Activated CD4-positive, alpha-beta T cell treated with anti-CD3 and anti-CD28 coated beads, Interleukin-2, Interleukin-6, amounts not matched to agents 100 ng/mL and 50 ng/mL, durations not matched to agents 16 hours and 8 hours (primary cell): ENCODE measurements at regions not wholly inside any gene's neighbourhood (a gene's known extent, or its start where the extent isn't known, plus 50 kb on each side); places are given as distances from the start of the nearest gene placed in this dataset.
A peak's percentile ranks its signal among the peaks of the same experiment; 100 is the strongest.
"Not testable (repeated sequence)": the region's sequence is repeated elsewhere in the genome, so short reads cannot be mapped to it uniquely, and the experiment has no call there.

ENCODE experiments used
- DNase-seq: peaks from one replicate; pipeline ENCODE4 v3.0.0-alpha.2; 2020

DNA sequence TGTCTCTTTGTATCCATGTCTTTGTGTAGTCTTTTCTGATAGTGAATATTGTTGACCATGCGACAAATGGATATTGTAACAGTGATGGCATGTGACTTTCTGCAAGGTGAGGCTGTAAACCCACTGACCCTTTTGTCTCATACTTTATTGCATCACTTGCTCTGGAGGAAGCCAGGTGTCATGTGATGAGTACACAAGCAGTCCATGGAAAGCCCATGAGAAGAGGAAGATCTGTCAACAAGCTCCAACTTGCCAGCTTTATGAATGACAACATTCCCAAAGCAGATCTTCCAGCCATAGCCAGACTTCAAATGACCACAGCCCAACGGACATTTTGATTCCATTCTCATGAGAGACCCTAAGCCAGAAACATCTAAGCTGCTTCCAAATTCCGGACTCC, 450.1 kb upstream of the ACTBL2 start:
- no peak for DNase-seq

DNA sequence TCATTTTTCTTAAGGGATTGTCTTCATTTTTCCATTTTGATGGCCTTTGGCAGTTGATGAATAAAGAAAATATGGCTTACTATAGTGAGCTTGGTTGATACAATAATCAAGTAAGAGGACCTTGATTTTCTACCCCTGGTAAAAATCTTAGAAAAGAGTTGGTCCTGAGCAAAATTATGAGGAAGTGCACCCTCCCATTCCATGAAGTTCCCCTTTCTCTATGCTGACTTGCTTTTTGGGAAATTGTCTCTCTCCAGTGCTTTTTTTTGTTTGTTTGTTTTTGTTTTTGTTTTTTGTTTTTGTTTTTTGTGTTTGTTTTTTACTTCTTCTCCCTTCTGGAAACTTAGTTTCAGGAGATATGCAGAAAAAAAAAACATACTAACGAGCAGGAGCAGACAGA, 449.2 kb upstream of the ACTBL2 start:
- DNase-seq = no peak

DNA sequence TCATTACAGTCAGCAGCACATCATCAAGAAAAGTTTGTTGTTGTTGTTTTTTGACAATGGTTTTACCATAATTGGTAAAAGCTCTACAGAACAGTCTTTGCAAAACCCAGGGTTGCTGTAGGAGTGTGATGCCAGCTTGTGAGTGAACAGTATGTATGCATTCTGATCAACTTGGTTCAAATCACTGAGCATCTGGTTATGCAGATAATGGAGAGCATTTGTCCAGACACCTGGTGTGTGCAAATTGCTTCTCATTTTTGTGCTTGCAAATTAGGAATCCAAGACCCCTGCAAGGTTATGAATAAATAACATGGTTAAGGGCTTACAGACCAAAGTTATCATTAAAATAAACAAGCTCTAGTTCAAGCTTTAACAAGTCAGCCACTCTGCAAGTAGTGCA, 448.7 kb upstream of the ACTBL2 start:
- DNase-seq = no peak

DNA sequence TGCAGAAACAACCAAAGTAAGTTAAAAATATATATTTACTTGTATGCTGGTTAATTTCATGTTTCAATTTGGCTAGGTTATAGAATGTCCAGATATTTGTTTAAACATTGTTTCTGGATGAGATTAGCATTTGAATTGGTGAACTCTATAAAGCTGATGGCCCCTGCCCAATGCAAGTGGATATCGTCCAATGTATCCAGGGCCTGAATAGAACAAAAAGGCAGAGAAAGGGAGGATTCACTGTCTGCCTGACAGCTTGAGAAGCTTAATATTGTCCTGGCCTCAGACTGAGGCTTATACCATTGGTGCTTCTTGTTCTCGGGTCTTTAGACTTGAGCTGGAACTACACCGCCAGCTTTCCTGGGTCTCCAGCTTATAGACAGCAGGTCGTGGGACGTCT, 446.7 kb upstream of the ACTBL2 start:
- no peak for DNase-seq

DNA sequence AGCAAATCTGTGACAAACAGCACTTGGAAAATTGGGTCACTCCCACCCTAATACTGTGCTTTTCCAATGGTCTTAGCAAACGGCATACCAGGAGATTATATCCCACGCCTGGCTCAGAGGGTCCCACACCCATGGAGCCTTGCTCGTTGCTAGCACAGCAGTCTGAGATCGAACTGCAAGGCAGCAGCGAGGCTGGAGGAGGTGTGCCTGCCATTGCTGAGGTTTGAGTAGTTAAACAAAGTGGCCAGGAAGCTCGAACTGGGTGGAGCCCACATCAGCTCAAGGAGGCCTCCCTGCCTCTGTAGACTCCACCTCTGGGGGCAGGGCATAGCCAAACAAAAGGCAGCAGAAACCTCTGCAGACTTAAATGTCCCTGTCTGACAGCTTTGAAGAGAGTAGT, 440.5 kb upstream of the ACTBL2 start:
- not testable (repeated sequence) for DNase-seq

DNA sequence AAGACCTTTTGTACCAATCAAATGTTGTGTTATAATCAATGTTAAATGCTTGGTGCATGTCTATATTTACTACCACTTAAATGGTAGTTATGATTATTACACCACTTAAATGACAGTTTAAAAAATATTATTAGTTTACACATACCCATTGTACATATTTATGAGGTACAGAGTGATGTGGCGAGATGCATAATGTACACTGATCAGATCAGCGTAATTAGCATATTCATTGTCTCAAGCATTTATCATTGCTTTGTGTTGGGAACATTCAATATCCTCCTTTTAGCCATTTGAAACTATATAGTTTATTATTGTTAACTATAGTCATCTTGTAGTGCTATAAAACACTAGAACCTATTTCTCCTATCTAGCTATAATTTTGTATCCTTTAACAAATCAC, 434.4 kb upstream of the ACTBL2 start:
- no peak for DNase-seq

DNA sequence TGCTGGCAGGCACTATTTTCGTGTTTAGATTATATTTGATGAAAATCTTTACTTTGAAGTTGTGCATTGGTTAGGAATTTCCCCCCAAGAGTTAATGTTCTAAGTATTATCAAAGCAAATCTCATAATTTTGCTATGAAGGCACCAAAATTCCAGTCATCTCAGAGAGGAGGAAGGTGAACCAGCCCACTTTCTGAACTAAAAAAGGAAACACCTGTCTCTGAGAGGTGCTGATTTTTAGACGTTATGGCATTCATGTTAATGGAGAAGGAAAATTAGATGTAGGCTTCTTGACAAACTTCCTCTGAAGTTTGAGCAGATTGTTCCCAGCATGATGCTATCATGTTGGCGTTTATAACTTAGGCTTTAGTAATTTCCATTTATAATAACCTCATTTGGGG, 432.9 kb upstream of the ACTBL2 start:
- DNase-seq = no peak

DNA sequence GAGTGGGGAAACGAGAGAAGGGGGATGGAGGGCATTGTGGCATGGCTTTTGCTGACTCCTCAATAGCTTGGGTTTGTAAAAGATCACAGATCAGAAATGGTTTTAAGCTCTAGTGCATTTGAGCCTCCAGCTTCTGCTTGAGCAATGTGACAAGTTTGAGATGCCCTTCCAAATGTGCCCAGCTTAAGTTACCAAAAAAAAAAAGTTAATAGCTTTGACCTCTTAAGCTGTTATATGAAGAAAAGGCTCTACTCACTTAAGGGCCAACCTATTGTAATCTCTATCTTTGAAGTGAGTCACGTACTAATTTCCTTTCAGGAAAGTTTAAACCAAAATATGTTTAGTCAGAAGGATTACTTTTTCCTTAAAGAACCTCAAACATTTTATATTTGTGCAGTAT, 428.8 kb upstream of the ACTBL2 start:
- DNase-seq = no peak

DNA sequence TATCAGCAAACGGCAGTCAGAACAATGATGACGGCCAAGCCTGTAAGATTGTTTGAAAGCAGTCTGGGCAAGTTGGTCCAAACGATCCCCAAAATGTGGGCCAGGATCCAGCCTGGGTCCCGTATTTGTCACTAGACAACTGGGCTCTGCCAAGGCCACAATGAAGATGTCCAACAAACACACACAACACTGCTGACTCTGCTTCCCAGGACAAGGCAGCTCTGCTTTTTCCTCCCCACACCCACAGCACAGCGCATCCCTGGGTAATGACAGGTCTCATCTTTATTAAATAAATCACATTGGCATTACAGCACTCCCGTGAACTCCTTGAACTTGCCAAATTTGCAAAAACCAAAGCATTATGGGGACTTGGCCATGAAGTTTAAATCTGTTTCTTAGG, 424.1 kb upstream of the ACTBL2 start:
- DNase-seq = no peak

DNA sequence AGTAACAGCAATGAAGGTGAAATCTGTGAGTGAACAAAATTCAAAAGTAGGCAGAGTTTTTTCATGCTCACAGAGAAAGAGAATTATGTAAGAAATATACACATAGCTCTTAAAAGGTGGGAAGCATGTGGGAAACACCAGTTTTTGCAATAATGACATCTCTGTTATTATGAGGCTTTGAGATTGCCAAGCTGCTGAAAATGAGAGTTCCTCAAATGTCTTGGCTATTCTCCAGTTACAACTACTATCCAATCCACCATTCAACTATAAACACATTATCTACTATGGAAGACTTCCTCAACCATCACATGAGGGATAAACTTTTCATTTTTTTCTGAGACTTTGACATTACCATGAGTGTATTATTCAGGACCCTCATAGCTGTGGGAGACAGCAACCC, 420.8 kb upstream of the ACTBL2 start:
- DNase-seq = no peak

DNA sequence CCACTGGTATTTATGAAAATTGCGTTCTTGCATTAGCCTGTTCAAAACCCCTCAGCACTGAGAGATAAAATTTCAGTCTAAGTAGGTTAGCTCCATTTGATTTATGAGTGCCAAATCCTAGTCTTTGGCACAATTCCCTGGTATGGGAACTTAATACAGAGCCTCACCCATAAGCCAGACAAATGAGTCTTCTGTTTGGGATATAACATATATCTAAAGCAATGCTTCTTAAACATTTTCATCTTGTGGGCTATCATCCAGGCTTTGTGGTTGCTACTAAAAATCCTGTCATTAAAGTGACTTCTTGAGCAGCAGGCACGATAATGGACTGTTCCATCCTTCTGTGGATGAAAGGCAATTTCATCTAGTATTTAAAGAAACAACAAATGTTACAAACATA, 419.5 kb upstream of the ACTBL2 start:
- no peak for DNase-seq

DNA sequence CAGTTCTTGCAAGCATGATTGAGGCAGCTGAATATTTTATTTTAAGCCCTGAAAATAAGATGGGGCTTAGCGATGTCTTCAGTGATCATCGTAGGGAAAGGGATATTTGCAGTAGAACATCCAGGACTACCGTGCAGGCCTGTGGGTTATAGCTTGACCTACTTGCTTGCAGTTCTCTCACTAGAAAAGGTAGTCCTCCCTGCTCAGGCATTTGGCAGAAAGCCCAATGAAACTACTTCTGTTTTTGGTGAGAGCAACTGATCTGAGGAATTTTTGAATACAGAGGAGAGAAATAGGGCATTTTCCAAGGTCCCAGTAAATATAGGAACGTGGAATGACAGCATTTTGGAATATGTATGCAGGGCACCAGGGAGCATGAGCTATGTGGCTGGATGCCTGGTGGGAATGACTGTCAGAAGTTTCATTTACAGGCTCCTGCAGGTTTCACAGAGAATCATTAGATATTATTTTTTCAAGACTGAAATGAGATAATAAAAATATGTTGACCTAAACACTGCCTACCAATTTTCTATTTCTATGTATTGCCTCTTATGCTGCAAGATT, 417.9 kb upstream of the ACTBL2 start:
- DNase-seq = no peak

DNA sequence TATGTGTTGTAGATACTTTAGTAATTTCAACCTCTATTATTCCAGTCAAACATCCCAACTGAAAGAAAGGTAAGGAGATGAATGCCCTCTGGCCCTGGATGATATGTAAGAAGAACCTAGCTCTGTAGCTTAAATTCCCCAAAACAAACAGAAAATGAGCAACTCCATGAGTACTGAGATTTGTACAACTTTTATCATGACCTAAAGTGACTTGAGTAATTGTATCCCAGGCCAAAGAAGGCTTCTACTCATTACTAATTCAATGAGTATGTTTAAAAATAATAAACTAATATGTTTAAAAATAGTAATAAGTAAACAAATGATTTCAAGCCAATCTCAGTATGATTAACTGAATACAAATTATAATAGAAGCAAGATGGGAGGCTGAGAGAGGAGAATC, 414.0 kb upstream of the ACTBL2 start:
- no peak for DNase-seq

DNA sequence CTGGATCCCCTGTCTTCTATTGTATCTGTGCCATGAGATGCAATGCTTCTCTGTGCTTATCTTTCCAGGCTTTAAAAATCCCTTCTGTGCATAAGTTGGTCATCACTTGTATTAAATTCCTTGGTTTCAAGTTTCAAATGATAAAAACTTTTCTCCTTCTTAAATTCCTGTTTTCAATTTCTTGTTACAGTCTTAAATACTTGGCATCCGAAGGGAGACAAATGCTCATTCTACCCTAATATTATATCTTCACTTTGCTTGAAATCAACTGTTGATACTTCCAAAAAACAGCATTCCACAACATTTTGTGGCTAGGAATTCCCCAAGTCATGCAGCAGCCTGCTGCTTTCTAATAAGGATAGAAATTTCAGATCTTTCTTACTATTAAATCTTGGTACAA, 413.2 kb upstream of the ACTBL2 start:
- DNase-seq = no peak

DNA sequence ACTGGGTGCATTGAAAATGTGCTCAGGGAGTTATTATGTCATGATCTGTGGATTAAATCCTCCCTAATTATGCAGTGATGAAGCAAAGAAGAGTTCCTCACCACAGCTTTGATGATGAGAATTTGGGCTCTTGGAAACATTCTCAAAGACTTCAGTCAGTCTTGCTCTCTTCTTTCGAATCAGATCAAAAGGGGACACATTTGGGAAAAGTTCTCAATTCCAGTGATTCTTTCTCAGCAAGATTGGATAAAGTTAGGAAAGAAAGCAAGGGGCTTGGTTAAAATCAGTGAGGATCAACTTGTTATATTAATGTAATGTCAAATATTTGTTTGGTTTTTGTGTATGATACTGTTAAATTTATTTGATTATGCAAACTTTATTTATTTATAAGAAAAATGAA, 411.3 kb upstream of the ACTBL2 start:
- no peak for DNase-seq

DNA sequence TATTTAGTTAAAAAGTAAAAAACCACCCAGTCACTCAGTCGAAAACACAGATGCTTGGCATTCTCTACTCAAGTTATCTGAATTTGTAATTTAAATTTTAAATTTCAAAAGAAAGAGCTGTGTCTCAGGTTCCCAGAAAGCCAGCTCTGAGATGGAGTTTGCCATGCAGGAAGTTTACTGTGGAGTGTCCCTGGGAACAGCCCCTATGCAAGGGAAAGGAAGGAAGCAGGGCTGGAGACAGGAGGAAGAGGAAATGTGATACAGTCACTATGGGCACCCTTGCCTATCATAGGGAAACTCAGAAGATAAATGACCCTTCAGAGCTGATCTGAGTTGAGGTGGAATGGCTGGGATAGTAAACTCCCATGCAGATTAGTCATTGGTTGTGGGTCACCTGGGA, 408.8 kb upstream of the ACTBL2 start:
- no peak for DNase-seq

DNA sequence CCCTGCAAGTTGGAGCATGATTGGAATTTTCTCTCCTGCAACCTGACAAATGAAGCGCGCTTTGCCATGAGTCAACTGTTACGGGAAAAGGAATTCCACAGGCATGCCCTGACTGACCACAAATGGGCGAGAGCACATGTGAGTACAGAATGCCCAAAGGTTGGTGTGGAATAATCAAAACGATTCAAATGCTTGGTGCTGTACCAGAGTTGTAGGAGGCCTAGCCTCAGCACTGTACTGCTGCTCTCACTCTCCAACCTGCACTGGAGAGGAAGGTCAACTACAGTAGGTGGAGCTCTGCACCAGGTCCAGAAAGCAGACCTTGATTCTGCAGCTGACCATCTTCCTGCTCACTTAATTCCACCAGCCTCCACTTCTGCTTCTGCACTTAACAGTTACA, 406.9 kb upstream of the ACTBL2 start:
- no peak for DNase-seq

DNA sequence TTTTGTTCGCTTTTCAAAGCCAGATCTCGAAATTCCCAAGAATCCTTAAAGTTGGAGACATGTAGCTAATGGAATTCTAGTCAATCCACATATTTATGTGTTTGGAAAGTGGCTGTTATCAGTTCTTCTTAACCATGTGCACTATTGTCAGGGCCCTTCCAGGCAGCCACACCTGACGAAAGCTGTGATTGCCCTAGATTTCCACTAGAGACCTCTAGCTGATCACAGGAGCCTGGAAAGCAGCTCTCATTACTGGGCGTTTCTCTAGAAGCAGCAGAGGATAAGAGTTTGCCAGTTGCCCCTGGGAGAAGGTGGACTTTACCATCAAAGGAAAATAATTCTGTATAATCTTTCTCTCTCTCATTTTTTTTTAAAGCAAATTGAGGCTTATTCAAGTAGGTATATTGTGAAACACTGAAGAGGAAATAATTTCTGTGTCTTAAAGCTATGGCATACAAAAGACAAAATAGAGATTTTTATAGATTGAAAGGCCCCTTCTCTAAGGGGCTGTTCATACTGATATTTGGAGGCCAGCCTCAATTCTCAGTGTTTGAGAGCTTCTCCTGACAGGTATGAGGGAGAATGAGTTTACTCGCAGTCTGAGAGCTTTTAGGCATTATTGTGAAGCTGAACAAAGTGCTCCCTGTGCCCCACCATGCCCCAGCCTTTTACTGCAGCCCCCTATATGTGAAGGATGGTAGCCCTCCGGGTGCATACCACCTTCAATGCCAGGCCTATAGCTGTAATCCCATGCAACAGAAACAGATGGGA, 405.4 kb upstream of the ACTBL2 start:
- DNase-seq = peak; percentile 3

DNA sequence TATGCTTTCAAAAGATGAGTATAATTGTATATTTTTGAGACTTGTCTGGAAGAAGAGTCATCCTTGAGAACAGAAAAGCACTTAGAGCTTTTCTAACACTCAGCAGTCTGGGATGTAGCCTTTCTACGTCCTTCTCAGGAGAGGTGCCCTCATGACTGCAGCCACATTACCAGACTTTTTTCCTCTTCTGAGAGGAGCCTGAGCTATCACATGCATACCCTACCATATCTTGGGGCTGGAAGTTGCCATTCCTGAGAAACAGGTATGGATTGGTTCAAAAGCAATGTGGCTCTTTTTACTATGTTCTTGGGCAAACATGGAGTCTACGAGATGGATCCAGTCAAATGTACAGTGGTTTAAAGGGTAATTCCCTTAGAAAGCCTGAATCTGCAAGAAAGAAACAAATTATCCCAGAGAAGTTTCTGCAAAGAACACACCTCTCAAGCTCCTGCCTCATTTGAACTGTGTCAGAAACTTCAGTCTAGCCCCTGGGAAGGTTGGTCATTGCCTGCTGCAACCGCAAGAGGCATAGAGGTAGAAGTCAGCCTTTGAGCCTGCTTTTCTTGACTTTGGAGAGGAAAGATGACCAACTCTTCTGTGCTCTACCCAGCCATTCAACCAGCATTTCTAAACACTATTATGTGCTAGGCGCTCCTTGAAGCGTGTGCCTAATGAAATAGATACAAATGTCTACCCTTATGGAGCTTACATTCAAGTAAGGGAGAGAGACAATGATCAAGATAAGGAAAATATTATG, 401.9 kb upstream of the ACTBL2 start:
- no peak for DNase-seq

DNA sequence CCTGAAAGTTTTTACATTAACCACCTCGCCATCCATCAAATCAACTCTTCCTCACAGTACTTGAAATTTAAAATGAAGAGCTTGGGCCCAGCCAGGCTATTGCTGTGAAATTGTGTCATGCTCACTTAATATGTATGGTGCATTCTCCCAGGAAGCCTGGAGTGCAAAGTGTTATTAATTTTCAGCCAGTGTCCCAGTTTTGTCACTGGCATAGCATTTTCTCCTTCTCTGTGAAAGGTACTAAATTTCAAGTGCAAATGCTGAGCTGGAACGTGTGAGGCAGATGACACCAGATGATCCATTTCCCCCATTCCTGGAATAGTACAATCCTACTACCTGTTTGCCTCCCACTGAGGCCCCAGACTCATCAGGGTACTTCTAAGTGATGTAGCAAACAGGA, 397.6 kb upstream of the ACTBL2 start:
- no peak for DNase-seq

DNA sequence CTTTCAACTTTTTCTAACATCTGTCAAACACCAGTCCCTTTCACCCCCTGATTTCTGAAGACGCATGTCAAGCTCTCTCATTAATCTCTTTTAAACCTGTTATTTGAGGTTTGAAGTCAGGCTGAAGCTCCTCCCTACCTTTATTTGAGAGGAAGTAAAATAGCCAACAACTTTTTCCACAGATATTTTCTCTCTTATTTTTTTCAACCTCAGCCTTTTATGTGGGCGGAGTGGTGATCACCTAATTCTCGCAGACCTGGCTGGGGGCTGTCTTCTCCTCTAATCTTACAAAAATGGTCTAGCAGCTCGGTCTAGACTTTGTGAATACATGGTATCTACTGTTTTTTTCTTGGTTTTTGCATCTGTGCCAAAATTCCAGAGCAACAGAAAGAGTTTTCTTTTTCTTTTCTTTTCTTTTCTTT, 395.7 kb upstream of the ACTBL2 start:
- no peak for DNase-seq

DNA sequence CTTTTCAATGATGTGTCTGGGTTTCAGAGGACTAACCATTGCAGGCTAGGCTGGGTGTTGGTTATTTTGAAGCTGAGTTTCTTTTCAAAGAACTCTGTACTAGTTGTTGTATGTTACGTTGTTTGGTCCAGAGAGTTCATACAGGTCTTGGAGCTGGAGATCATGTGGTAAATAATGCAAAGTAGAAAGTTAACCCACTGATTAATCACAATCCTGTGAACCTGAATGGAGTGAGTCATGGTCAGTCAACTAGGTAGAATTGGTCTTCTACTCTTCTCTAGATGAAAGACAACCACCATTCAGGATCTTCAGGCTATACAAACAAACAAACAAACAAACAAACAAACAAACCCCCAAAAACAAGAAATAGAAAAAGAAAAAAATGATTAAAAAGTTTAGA, 388.9 kb upstream of the ACTBL2 start:
- DNase-seq = no peak

DNA sequence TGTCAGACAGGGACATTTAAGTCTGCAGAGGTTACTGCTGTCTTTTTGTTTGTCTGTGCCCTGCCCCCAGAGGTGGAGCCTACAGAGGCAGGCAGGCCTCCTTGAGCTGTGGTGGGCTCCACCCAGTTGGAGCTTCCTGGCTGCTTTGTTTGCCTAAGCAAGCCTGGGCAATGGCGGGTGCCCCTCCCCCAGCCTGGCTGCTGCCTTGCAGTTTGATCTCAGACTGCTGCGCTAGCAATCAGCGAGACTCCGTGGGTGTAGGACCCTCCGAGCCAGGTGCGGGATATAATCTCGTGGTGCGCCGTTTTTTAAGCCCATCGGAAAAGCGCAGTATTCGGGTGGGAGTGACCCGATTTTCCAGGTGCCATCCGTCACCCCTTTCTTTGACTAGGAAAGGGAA, 387.7 kb upstream of the ACTBL2 start:
- DNase-seq = not testable (repeated sequence)

DNA sequence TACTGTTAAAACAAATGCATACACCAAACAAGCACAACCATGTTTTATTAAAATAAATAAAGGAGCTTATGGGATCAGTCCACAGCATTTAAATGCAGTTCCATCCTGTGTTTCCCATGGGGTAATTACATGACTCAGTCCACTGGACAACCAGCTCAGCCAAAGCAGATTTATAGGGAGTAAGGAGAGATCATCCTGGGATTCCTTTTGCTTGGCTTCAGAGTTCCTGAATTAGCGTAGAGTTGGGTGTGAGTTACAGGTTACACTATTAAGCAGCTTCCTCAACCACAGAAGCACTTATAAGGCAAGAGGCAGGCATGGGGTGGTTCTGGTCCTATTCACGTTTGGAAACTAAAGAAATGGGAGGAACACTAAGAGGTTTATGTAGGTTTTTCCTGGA, 381.1 kb upstream of the ACTBL2 start:
- DNase-seq = no peak
